HG03097 (cell line): ENCODE measurements at regions not wholly inside any gene's neighbourhood (a gene's known extent, or its start where the extent isn't known, plus 50 kb on each side); places are given as distances from the start of the nearest gene placed in this dataset.
"Not testable (repeated sequence)": the region's sequence is repeated elsewhere in the genome, so short reads cannot be mapped to it uniquely, and the experiment has no call there.

Experiments used
- ATAC-seq: cut with Tn5 transposase; IDR thresholded peaks from one replicate; pipeline ENCODE4 v1.9.1; 2021; ENCODE audit not compliant: unreplicated experiment, low FRiP score

GRCh38 chr5:40165789-40166728 is 513.7 kb upstream of the PTGER4 start:
- no peak for ATAC-seq

- no peak for ATAC-seq
Measured at GRCh38 chr5:40165106-40165788, 514.5 kb upstream of the PTGER4 start.

GRCh38 chr5:40160435-40160834 is 519.3 kb upstream of the PTGER4 start:
- no peak for ATAC-seq

GRCh38 chr5:40154194-40154593 is 525.5 kb upstream of the PTGER4 start:
- ATAC-seq = no peak

- no peak for ATAC-seq
Measured at GRCh38 chr5:40150896-40151295, 528.8 kb upstream of the PTGER4 start.

GRCh38 chr5:40141896-40142295 is 537.8 kb upstream of the PTGER4 start:
- ATAC-seq = no peak

GRCh38 chr5:40141418-40141817 is 538.3 kb upstream of the PTGER4 start:
- no peak for ATAC-seq

GRCh38 chr5:40137223-40137622 is 542.5 kb upstream of the PTGER4 start:
- ATAC-seq = no peak

GRCh38 chr5:40134883-40135520 is 544.7 kb upstream of the PTGER4 start:
- no peak for ATAC-seq

- no peak for ATAC-seq
Measured at GRCh38 chr5:40124367-40124766, 555.3 kb upstream of the PTGER4 start.

- no peak for ATAC-seq
Measured at GRCh38 chr5:40121236-40121635, 558.5 kb upstream of the PTGER4 start.

GRCh38 chr5:40112875-40113274 is 566.8 kb upstream of the PTGER4 start:
- no peak for ATAC-seq

- ATAC-seq = not testable (repeated sequence)
Measured at GRCh38 chr5:40111036-40111435, 568.7 kb upstream of the PTGER4 start.

- ATAC-seq = not testable (repeated sequence)
Measured at GRCh38 chr5:40108764-40109390, 570.8 kb upstream of the PTGER4 start.

- ATAC-seq = not testable (repeated sequence)
Measured at GRCh38 chr5:40107786-40108185, 571.9 kb upstream of the PTGER4 start.

- ATAC-seq = no peak
Measured at GRCh38 chr5:40106847-40107246, 572.9 kb upstream of the PTGER4 start.

GRCh38 chr5:40098313-40098712 is 581.4 kb upstream of the PTGER4 start:
- no peak for ATAC-seq

- no peak for ATAC-seq
Measured at GRCh38 chr5:40093550-40093949, 586.2 kb upstream of the PTGER4 start.

- ATAC-seq = no peak
Measured at GRCh38 chr5:40089269-40089668, 590.4 kb upstream of the PTGER4 start.

- no peak for ATAC-seq
Measured at GRCh38 chr5:40084614-40085013, 595.1 kb upstream of the PTGER4 start.

GRCh38 chr5:40082313-40082712 is 597.4 kb upstream of the PTGER4 start:
- ATAC-seq = no peak
